ENCODE measurements at regions not wholly inside any gene's neighbourhood (a gene's known extent, or its start where the extent isn't known, plus 50 kb on each side); places are given as distances from the start of the nearest gene placed in this dataset.

DNA sequence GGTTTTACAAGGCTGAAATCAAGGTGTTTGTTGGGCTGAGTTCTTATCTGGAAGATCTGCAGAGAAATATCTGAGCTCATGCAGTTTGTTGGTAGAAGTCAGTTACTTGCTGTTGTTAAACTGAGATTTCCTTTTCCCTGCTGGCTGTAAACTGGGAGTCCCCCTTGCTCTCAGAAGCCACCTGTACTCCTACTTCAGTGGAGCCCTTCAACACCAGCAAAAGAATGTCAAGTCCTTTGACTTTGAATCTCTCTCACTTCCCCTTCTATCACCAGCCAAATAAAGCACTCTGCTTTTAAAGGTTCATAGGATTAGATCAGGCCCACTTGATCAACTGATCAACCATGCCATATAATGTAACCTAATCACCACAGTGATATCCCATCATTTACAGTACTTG, 252.2 kb upstream of the CDH7 start:
- TF ChIP-seq, protein P1, sequence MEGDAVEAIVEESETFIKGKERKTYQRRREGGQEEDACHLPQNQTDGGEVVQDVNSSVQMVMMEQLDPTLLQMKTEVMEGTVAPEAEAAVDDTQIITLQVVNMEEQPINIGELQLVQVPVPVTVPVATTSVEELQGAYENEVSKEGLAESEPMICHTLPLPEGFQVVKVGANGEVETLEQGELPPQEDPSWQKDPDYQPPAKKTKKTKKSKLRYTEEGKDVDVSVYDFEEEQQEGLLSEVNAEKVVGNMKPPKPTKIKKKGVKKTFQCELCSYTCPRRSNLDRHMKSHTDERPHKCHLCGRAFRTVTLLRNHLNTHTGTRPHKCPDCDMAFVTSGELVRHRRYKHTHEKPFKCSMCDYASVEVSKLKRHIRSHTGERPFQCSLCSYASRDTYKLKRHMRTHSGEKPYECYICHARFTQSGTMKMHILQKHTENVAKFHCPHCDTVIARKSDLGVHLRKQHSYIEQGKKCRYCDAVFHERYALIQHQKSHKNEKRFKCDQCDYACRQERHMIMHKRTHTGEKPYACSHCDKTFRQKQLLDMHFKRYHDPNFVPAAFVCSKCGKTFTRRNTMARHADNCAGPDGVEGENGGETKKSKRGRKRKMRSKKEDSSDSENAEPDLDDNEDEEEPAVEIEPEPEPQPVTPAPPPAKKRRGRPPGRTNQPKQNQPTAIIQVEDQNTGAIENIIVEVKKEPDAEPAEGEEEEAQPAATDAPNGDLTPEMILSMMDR (IDR thresholded peaks at IDR 0.05; ENCODE audit: low read depth, low read length, poor library complexity, severe bottlenecking), result no peak
- no peak for TF ChIP-seq EZH2phosphoT487 (IDR thresholded peaks at IDR 0.05; ENCODE audit: borderline replicate concordance, low read length)
